ENCODE measurements at regions not wholly inside any gene's neighbourhood (a gene's known extent, or its start where the extent isn't known, plus 50 kb on each side); places are given as distances from the start of the nearest gene placed in this dataset.

DNA sequence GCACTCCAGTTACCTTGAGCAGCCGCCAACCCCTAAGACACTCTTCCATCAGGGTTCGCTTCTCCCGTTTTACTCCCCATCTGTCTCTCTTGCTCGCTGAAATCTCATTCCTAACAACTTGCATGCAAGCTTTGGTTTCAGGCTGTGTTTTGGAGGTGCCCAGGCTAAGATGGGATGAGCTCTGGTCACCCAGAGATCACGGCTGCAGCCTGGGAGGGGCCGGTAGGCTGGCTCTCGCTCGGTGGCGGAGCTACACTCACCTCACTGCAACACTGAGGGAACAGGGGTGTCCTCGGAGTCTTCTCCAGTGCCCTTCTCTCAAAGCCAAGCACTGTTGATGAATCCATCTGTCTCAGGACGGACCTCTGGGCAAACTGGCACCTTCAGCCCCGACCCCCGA, 197.5 kb downstream of the BARX2 start:
- TF ChIP-seq, protein P1, sequence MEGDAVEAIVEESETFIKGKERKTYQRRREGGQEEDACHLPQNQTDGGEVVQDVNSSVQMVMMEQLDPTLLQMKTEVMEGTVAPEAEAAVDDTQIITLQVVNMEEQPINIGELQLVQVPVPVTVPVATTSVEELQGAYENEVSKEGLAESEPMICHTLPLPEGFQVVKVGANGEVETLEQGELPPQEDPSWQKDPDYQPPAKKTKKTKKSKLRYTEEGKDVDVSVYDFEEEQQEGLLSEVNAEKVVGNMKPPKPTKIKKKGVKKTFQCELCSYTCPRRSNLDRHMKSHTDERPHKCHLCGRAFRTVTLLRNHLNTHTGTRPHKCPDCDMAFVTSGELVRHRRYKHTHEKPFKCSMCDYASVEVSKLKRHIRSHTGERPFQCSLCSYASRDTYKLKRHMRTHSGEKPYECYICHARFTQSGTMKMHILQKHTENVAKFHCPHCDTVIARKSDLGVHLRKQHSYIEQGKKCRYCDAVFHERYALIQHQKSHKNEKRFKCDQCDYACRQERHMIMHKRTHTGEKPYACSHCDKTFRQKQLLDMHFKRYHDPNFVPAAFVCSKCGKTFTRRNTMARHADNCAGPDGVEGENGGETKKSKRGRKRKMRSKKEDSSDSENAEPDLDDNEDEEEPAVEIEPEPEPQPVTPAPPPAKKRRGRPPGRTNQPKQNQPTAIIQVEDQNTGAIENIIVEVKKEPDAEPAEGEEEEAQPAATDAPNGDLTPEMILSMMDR (IDR thresholded peaks at IDR 0.05; ENCODE audit: low read depth, low read length): no peak
- no peak for DNase-seq (ENCODE audit: low read depth in 2 of 2)
- no peak overlapping the region for H3K4me3 ChIP-seq (replicated peaks in 1 of 2; ENCODE audit: low read depth in 2 of 2, low read length in 2 of 2)

DNA sequence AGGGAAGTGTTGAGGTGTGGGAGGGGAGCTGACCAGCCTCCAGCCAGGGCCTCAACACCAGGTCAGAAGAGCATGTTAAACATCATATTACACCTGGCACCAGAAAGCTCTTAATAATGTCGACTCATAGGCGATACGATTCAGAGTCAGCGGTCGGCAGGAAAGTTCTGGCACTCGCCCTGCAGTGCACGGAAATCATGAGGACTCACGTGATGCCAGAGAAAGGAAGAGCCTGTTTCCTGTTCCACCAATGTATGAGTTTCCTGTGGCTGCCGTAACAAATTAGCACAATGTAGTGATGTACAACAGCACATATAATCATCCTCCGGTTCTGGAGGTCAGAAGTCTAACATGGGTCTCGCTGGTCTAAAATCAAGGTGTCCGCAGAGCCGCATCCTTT, 198.8 kb downstream of the BARX2 start:
- TF ChIP-seq, protein P1 (IDR thresholded peaks at IDR 0.05; ENCODE audit: low read depth, low read length): no peak
- H3K4me3 ChIP-seq (replicated peaks in 1 of 2; ENCODE audit: low read depth in 2 of 2, low read length in 2 of 2): no peak overlapping the region
- DNase-seq (ENCODE audit: low read depth in 2 of 2): no peak

DNA sequence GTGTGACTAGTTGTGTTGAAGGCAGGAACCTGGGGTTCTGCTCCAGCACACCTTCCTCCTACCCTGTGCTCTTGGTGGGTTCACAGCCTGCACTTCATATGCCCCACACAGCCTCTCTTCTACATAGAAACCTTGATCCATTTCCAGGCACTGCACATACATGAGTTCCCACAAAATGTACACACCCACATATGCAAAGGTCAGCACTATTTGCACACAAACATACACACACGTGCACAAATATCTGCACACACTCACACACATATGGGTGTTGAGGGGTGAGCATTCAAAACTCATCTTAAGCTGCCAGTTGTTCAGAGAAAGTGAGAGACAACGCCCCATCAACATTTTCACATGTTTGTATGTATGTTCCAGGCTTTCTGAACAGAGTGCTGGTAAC, 201.0 kb downstream of the BARX2 start:
- TF ChIP-seq, protein P1 (IDR thresholded peaks at IDR 0.05; ENCODE audit: low read depth, low read length): no peak
- no peak overlapping the region for H3K4me3 ChIP-seq (replicated peaks in 1 of 2; ENCODE audit: low read depth in 2 of 2, low read length in 2 of 2)

DNA sequence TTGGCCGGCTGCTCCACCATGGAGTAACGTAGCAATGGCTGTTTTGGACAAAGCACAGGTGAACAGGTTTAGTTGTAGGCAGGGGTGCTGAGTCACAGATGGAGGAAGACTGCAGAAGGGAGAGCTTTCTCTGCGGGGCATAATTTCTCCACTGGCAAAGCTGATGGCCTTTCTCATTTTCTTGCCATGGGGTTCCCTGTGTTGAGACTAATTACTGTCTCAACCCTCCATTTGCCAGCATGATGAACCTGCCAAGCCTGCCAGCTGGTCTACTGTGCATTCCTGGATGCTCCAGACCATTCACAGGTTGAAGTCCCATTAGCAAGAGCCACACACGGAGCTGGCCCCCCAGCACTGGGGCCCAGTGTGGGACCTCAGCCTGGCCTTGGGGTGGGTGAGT, 202.4 kb downstream of the BARX2 start:
- H3K4me3 ChIP-seq (replicated peaks in 1 of 2; ENCODE audit: low read depth in 2 of 2, low read length in 2 of 2): no peak overlapping the region
- TF ChIP-seq, protein P1 (IDR thresholded peaks at IDR 0.05; ENCODE audit: low read depth, low read length): no peak
- DNase-seq (ENCODE audit: low read depth in 2 of 2): no peak

More for the DNA sequence above, 201.0 kb downstream of the BARX2 start:
- no peak for DNase-seq (ENCODE audit: low read depth in 2 of 2)

DNA sequence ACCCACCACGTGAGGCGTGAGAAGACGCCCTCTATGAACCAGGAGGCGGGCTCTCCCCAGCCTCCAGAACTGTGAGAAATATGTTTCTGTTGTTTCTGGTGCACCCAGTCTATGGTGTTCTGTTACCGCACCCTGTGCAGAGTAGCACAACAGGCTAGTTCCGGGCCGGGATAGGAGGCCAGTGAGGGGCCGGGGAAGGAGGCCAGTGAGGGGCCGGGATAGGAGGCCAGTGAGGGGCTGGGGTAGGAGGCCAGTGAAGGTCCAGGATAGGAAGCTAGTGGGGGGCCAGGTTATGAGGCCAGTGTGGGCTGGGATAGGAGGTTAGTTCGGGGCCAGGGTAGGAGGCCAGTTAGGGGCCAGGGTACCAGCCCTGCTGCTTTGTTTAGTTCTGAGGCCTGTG, 204.6 kb downstream of the BARX2 start:
- no peak for DNase-seq (ENCODE audit: low read depth in 2 of 2)
- TF ChIP-seq, protein P1 (IDR thresholded peaks at IDR 0.05; ENCODE audit: low read depth, low read length): no peak
- no peak overlapping the region for H3K4me3 ChIP-seq (replicated peaks in 1 of 2; ENCODE audit: low read depth in 2 of 2, low read length in 2 of 2)

DNA sequence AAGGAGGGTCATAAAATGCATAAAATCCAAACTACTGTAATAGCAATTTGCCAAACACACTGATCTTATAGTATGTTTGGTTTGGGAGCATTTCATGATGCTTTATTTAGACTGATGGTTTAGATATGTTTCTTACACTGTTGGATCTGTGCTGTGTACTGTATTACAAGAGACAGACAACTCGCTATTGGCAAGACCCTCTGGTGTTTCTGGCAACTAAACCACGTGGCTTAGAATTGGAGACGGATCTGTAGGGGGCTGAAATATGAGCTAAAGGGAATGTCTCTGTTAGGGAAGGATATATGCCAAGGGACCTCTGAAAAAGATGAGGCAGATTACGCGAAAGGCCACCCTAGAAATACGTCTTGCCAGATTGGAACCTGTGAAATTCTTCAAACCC, 208.7 kb downstream of the BARX2 start:
- H3K4me3 ChIP-seq (replicated peaks in 1 of 2; ENCODE audit: low read depth in 2 of 2, low read length in 2 of 2): no peak overlapping the region
- DNase-seq (ENCODE audit: low read depth in 2 of 2): no peak
- TF ChIP-seq, protein P1 (IDR thresholded peaks at IDR 0.05; ENCODE audit: low read depth, low read length): no peak

DNA sequence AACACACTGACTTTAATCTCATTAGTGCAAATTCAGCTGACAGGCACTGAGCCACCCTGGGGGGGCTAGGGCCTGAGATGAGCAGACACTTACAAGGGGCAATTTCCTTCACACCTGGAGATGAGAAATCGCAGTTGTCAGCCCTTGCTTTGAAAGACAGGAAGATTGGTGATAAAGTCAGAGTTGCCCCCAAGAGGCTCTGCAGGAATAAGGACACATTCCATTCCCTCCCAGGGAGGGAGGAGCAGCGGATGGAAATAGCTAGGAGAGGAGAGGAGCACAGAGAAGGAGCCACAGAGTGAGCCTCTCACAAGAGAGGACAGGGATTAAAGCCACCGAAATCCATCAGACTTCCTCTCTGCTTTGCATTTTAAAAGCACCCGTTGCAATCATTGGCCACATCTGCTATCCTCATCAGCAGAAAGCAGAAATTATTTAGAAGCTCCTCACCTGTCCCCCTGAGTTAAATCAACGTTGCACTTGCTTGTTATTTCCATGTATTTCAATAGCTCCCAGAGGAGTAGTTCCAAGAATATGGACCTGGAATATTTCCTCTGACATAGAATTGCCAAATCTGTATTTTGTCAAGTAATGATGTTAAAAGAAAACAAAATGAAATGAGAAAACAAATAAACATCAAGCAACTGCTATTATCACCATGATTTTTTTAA, 213.7 kb downstream of the BARX2 start:
- no peak for DNase-seq (ENCODE audit: low read depth in 2 of 2)
- no peak overlapping the region for H3K4me3 ChIP-seq (replicated peaks in 1 of 2; ENCODE audit: low read depth in 2 of 2, low read length in 2 of 2)
- TF ChIP-seq, protein P1 (IDR thresholded peaks at IDR 0.05; ENCODE audit: low read depth, low read length): no peak
